Gastroesophageal sphincter (tissue), 3 donors: ENCODE measurements at regions not wholly inside any gene's neighbourhood (a gene's known extent, or its start where the extent isn't known, plus 50 kb on each side); places are given as distances from the start of the nearest gene placed in this dataset.

Source experiments
- EP300 ChIP-seq: sonication (generic); formaldehyde crosslinking; IDR thresholded peaks from one replicate; pipeline ENCODE4 v1.6.1; 2017; ENCODE audit warnings: antibody characterized with exemption, mild to moderate bottlenecking
- POLR2A ChIP-seq, 2 donors: fragments of 450-650 bp; IDR thresholded peaks; one replicate each; pipeline ENCODE4 v1.6.1; 2017; ENCODE audit warnings: antibody characterized with exemption in 2 of 2, mild to moderate bottlenecking in 2 of 2, moderate library complexity in 1 of 2
- POLR2AphosphoS5 ChIP-seq: sonication (generic); formaldehyde crosslinking; IDR thresholded peaks from one replicate; pipeline ENCODE4 v1.6.1; 2017; ENCODE audit warnings: antibody characterized with exemption
- TF ChIP-seq, protein P1 (sequence below), 4 experiments: fragments of 200-600 bp in 2 of 4; fragments of 450-650 bp in 2 of 4; sonication (generic) in 1 of 4; IDR thresholded peaks; one replicate each; pipeline ENCODE4 v1.5.1; 2017 to 2019; ENCODE audit warnings: antibody characterized with exemption in 4 of 4, mild to moderate bottlenecking in 2 of 4, moderate library complexity in 2 of 4

DNA sequence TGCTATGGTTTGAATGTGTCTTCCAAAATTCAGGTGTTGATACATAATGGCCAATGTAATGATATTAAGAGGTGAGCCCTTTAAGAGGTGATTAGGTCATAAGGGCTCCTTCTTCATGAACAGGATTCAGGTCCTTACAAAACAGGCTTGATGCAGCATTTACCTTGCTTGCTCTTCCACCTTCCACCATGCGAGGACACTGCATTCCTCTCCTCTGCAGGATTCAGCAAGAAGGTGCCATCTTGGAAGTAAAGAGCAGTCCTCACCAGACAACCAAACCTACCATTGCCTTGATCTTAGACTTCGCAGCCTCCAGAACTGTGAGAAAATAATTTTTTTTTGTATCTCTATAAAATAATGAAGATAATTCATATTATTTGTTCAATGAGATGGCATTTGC is 314.0 kb upstream of the SMARCA2 start:
- TF ChIP-seq POLR2AphosphoS5 (no peak), EP300 (no peak), POLR2A (IDR thresholded peaks at IDR 0.05) (no peak)
- TF ChIP-seq, protein P1, sequence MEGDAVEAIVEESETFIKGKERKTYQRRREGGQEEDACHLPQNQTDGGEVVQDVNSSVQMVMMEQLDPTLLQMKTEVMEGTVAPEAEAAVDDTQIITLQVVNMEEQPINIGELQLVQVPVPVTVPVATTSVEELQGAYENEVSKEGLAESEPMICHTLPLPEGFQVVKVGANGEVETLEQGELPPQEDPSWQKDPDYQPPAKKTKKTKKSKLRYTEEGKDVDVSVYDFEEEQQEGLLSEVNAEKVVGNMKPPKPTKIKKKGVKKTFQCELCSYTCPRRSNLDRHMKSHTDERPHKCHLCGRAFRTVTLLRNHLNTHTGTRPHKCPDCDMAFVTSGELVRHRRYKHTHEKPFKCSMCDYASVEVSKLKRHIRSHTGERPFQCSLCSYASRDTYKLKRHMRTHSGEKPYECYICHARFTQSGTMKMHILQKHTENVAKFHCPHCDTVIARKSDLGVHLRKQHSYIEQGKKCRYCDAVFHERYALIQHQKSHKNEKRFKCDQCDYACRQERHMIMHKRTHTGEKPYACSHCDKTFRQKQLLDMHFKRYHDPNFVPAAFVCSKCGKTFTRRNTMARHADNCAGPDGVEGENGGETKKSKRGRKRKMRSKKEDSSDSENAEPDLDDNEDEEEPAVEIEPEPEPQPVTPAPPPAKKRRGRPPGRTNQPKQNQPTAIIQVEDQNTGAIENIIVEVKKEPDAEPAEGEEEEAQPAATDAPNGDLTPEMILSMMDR (IDR thresholded peaks at IDR 0.05), result no peak
